SK-N-MC (cell line): ENCODE measurements at regions not wholly inside any gene's neighbourhood (a gene's known extent, or its start where the extent isn't known, plus 50 kb on each side); places are given as distances from the start of the nearest gene placed in this dataset.

Experiments used
- EZH2 ChIP-seq: fragments of 200-600 bp; sonication (generic); IDR thresholded peaks from one replicate; pipeline ENCODE4 v1.6.1; 2017; ENCODE audit warnings: antibody characterized with exemption
- POLR2AphosphoS5 ChIP-seq: IDR thresholded peaks from 2 replicates; pipeline ENCODE4 v1.6.1; 2012; ENCODE audit warnings: mild to moderate bottlenecking, low read depth, low read length, borderline replicate concordance

DNA sequence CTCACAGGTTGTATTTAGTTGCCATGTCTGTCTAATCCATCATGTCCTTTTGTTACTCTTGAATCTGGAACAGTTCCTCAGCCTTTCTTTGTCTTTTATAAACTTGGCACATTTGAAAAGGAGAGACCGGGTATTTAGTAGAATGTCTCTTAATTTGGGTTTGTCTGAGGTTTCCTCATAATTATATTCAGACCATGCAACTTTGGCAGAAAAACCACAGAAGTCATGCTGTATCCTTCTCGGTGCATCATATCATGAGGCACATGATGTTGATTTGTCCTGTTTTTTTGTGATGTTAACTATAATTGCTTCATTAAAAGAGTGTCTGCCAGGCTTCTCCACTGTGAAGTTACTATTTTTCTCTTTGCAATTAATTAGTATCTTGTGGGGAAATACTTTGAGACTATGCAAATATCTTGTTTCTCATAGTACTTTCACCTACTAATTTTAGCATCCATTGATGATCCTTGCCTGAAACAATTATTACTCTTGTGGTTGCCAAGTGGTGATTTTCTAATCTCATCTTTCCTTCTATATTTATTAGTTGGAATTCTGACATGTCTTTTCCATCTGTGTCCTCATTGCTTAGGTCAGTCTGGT is 837.3 kb downstream of the DHX35 start:
- TF ChIP-seq EZH2 = no peak
- TF ChIP-seq POLR2AphosphoS5 = no peak
